CD14-positive monocyte (primary cell): ENCODE measurements at regions not wholly inside any gene's neighbourhood (a gene's known extent, or its start where the extent isn't known, plus 50 kb on each side); places are given as distances from the start of the nearest gene placed in this dataset.

Experiments used
- DNase-seq, 3 donors: peaks; one replicate each; pipeline ENCODE4 v3.0.0-alpha.2; 2011 to 2022
- H2AFZ ChIP-seq: 2 replicates; pipeline ENCODE4 v1.6.0; 2012; ENCODE audit warnings: mild to moderate bottlenecking, low read depth, low read length, inconsistent platforms; ENCODE audit not compliant: insufficient read depth, poor library complexity, severe bottlenecking
- H3K27ac ChIP-seq, 2 donors: 1 replicate in 1 of 2; 2 replicates in 1 of 2; pipeline ENCODE4 v1.5.1; 2012 to 2013; ENCODE audit warnings: low read length in 2 of 2, control low read depth in 1 of 2, inconsistent platforms in 1 of 2, low read depth in 1 of 2, mild to moderate bottlenecking in 1 of 2
- H3K27me3 ChIP-seq, 2 donors: one replicate each; pipeline versions ENCODE4 v1.6.0 to v1.6.1; 2011 to 2013; ENCODE audit warnings: low read length in 2 of 2; ENCODE audit not compliant: control insufficient read depth in 2 of 2, insufficient read depth in 2 of 2
- H3K36me3 ChIP-seq, 2 donors: replicated peaks in 1 of 2; 1 replicate in 1 of 2; 2 replicates in 1 of 2; pipeline versions ENCODE4 v1.5.1 to v1.6.1; 2012 to 2013; ENCODE audit warnings: low read length in 2 of 2, control low read depth in 1 of 2, inconsistent platforms in 1 of 2, mild to moderate bottlenecking in 1 of 2; ENCODE audit not compliant: insufficient read depth in 2 of 2, control insufficient read depth in 1 of 2
- H3K4me1 ChIP-seq, 2 donors: 1 replicate in 1 of 2; 2 replicates in 1 of 2; pipeline versions ENCODE4 v1.5.1 to v1.6.1; 2012 to 2013; ENCODE audit warnings: low read length in 2 of 2, control low read depth in 1 of 2, inconsistent platforms in 1 of 2, mild to moderate bottlenecking in 1 of 2, moderate library complexity in 1 of 2; ENCODE audit not compliant: insufficient read depth in 2 of 2, control insufficient read depth in 1 of 2
- H3K4me2 ChIP-seq: replicated peaks from 2 replicates; pipeline ENCODE3; 2012; ENCODE audit warnings: low read length, moderate library complexity, mild to moderate bottlenecking; ENCODE audit not compliant: poor library complexity, severe bottlenecking; ENCODE audit errors: extremely low read depth
- H3K4me3 ChIP-seq, 3 experiments: fragments of 200-600 bp in 1 of 3; sonication (generic) in 1 of 3; replicated peaks in 1 of 3; 1 replicate in 2 of 3; 2 replicates in 1 of 3; pipeline ENCODE4 v1.5.1; 2011 to 2013; ENCODE audit warnings: low read length in 3 of 3, mild to moderate bottlenecking in 3 of 3, control low read depth in 2 of 3, low read depth in 2 of 3, inconsistent platforms in 1 of 3, moderate library complexity in 1 of 3
- H3K79me2 ChIP-seq: 2 replicates; pipeline ENCODE4 v1.6.0; 2012; ENCODE audit warnings: mild to moderate bottlenecking, control low read depth, inconsistent platforms, low read length, moderate library complexity; ENCODE audit not compliant: insufficient read depth
- H3K9ac ChIP-seq: 2 replicates; pipeline ENCODE4 v1.6.0; 2017; ENCODE audit warnings: low read length, mild to moderate bottlenecking; ENCODE audit not compliant: insufficient read depth, poor library complexity, severe bottlenecking
- H3K9me3 ChIP-seq, 2 donors: replicated peaks in 1 of 2; 1 replicate in 1 of 2; 2 replicates in 1 of 2; pipeline versions ENCODE4 v1.5.1 to v1.6.1; 2012 to 2013; ENCODE audit warnings: low read length in 2 of 2, control low read depth in 1 of 2; ENCODE audit not compliant: control insufficient read depth in 1 of 2, insufficient read depth in 1 of 2
- H4K20me1 ChIP-seq: 2 replicates; pipeline ENCODE4 v1.6.0; 2012; ENCODE audit warnings: mild to moderate bottlenecking, low read length, control low read depth, moderate library complexity; ENCODE audit not compliant: insufficient read depth
- H3K27ac Mint-ChIP-seq, 7 donors: one replicate each; pipeline ENCODE4 v1.8.0; 2020; ENCODE audit warnings: mild to moderate bottlenecking in 7 of 7, mixed read lengths in 7 of 7, moderate library complexity in 6 of 7, inconsistent platforms in 2 of 7
- H3K27me3 Mint-ChIP-seq, 3 donors: one replicate each; pipeline ENCODE4 v1.8.0; 2021 to 2022; ENCODE audit warnings: low read depth in 3 of 3, mild to moderate bottlenecking in 3 of 3, mixed read lengths in 3 of 3, moderate library complexity in 3 of 3, inconsistent platforms in 1 of 3
- H3K36me3 Mint-ChIP-seq, 2 donors: one replicate each; pipeline ENCODE4 v1.8.0; 2020; ENCODE audit warnings: mixed read lengths in 2 of 2, inconsistent platforms in 1 of 2, mild to moderate bottlenecking in 1 of 2
- H3K4me1 Mint-ChIP-seq: one replicate; pipeline ENCODE4 v1.8.0; 2020; ENCODE audit warnings: mild to moderate bottlenecking, mixed read lengths
- H3K4me3 Mint-ChIP-seq, 2 donors: one replicate each; pipeline ENCODE4 v1.8.0; 2020; ENCODE audit warnings: mild to moderate bottlenecking in 2 of 2, mixed read lengths in 2 of 2, moderate library complexity in 1 of 2
- H3K9me3 Mint-ChIP-seq, 7 donors: one replicate each; pipeline ENCODE4 v1.8.0; 2020 to 2022; ENCODE audit warnings: mixed read lengths in 7 of 7, mild to moderate bottlenecking in 6 of 7, moderate library complexity in 6 of 7, inconsistent platforms in 2 of 7
- WGBS: methylation state at CpG from one replicate; pipeline ENCODE4 v1.1.5; 2013; ENCODE audit warnings: missing lambda C conversion rate; ENCODE audit not compliant: insufficient coverage; 5-methylcytosine and 5-hydroxymethylcytosine counted together
- intact Hi-C, 2 donors: fragments of 100-400 bp; cut with micrococcal nuclease; formaldehyde crosslinking; loops; one replicate each; pipeline versions ENCODE4 v1.15.0 to v1.15.1; 2023
- TF ChIP-seq, protein P1 (sequence below): fragments of 200-600 bp; IDR thresholded peaks from one replicate; pipeline ENCODE4 v1.8.0; 2022; ENCODE audit warnings: antibody characterized with exemption, mild to moderate bottlenecking

DNA sequence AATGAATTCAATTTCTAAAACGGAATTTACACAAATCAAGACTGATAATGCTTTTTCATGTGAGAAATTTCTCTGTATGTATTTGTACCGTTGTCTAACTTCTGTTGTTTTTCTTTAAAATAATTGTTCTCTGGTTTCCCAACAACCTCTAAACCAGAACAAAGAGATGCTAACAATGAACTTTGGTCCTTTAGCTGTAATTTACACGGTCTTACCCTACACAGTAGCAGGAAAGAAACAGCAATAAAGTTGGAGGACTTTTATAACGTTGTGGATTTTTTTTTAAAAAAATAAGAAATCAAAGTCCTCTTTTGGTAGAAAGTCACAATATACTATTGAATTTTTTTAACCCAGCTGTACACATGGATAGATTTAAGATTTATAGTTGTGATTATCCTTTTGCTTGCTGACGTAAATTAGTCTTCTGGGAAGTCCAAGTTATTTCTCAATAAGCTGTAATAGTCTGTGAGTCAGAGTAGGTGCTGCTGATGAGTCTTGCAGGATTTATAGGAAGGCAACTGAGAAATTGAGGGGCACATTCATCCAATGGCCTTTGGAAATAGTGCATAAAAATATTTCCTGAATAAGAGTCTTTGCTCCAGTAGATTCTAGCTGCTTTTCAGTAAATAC, 76.8 kb upstream of the PCSK1 start:
- H3K4me3 Mint-ChIP-seq, result no peak overlapping the region
- H2AFZ ChIP-seq, result no peak overlapping the region
- H3K27me3 Mint-ChIP-seq, result peaks cover 4 to 5% (median 4%) of the 10 kb centered on the region in 3 donors
- H3K27ac Mint-ChIP-seq, result no peak overlapping the region
- H3K36me3 ChIP-seq, result no peaks in the 10 kb centered on the region
- H3K9me3 Mint-ChIP-seq, result peaks cover 0 to 3% (median 0%) of the 10 kb centered on the region in 7 donors
- WGBS, result 67% methylated on average over 1 of the region's 5 CpGs
- no peak overlapping the region for H3K27ac ChIP-seq
- no peaks in the 10 kb centered on the region for H3K27me3 ChIP-seq
- no peaks in the 10 kb centered on the region for H3K36me3 Mint-ChIP-seq
- no peak overlapping the region for H3K9ac ChIP-seq
- no peaks in the 10 kb centered on the region for H3K4me1 Mint-ChIP-seq
- H4K20me1 ChIP-seq, result no peaks in the 10 kb centered on the region
- intact Hi-C loops, result no loop called here
- DNase-seq, result no peak
- no peaks in the 10 kb centered on the region for H3K4me1 ChIP-seq
- H3K4me3 ChIP-seq, result no peak overlapping the region
- H3K9me3 ChIP-seq, result no peaks in the 10 kb centered on the region
- TF ChIP-seq, protein P1, sequence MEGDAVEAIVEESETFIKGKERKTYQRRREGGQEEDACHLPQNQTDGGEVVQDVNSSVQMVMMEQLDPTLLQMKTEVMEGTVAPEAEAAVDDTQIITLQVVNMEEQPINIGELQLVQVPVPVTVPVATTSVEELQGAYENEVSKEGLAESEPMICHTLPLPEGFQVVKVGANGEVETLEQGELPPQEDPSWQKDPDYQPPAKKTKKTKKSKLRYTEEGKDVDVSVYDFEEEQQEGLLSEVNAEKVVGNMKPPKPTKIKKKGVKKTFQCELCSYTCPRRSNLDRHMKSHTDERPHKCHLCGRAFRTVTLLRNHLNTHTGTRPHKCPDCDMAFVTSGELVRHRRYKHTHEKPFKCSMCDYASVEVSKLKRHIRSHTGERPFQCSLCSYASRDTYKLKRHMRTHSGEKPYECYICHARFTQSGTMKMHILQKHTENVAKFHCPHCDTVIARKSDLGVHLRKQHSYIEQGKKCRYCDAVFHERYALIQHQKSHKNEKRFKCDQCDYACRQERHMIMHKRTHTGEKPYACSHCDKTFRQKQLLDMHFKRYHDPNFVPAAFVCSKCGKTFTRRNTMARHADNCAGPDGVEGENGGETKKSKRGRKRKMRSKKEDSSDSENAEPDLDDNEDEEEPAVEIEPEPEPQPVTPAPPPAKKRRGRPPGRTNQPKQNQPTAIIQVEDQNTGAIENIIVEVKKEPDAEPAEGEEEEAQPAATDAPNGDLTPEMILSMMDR, result no peak
- no peaks in the 10 kb centered on the region for H3K79me2 ChIP-seq
- no peak overlapping the region for H3K4me2 ChIP-seq

DNA sequence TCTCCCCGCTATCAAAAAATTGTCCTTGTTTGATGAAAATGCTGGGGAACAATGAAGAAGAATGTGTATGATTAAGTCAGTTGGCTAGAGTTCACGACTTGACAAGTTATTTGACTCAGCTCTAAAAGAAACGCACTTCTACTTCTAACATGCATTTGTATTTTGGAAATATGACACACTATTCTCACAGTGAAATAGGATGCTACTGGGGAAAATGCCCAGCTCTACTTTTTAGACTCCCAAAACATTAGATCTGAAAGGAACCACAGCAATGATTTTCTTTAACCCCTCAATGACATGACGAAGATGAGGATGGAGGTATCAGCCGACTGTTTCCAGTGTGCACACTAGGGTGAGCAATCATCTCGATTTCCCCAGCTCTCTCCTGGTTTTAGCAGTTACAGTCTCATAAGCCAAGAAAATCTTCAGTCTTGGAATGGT, 83.6 kb upstream of the PCSK1 start:
- Histone ChIP-seq H3K4me3 (no peak overlapping the region), H3K9me3 (no peaks in the 10 kb centered on the region), H3K27ac (no peak overlapping the region), H4K20me1 (no peaks in the 10 kb centered on the region), H3K4me1 (no peaks in the 10 kb centered on the region), H3K27me3 (no peaks in the 10 kb centered on the region), H3K4me2 (no peak overlapping the region), H3K9ac (no peak overlapping the region), H2AFZ (no peak overlapping the region), H3K79me2 (no peaks in the 10 kb centered on the region), H3K36me3 (no peaks in the 10 kb centered on the region)
- Mint-ChIP-seq H3K27me3 (peaks cover 3 to 12% (median 4%) of the 10 kb centered on the region in 3 donors), H3K36me3 (no peaks in the 10 kb centered on the region), H3K4me3 (no peak overlapping the region), H3K9me3 (peaks cover 0 to 3% (median 0%) of the 10 kb centered on the region in 7 donors), H3K27ac (no peak overlapping the region), H3K4me1 (no peaks in the 10 kb centered on the region)
- TF ChIP-seq, protein P1, result no peak
- intact Hi-C loops, result no loop called here
- no CpG with 5 or more reads among the region's 6 CpGs for WGBS
- DNase-seq, result no peak
